Activated CD4-positive, alpha-beta memory T cell treated with anti-CD3 and anti-CD28 coated beads for 36 hours (primary cell): ENCODE measurements at regions not wholly inside any gene's neighbourhood (a gene's known extent, or its start where the extent isn't known, plus 50 kb on each side); places are given as distances from the start of the nearest gene placed in this dataset.

Experiments
- CTCF ChIA-PET: fragments of 350-600 bp; sonication (Branson Sonifier 250); formaldehyde crosslinking; loops from one replicate; lab custom pipeline; 2021; ENCODE audit warnings: antibody characterized with exemption, inconsistent platforms; lab: Charles Lee
- POLR2A ChIA-PET: fragments of 350-600 bp; sonication (Branson Sonifier 250); formaldehyde crosslinking; loops from one replicate; lab custom pipeline; 2021; ENCODE audit warnings: antibody characterized with exemption; lab: Charles Lee
- DNase-seq: peaks from one replicate; pipeline ENCODE4 v3.0.0-alpha.2; 2020
- H3K27ac Mint-ChIP-seq: one replicate; pipeline ENCODE4 v1.8.0; 2021; ENCODE audit warnings: mixed read lengths
- H3K27me3 Mint-ChIP-seq: one replicate; pipeline ENCODE4 v1.8.0; 2021; ENCODE audit warnings: mixed read lengths
- H3K36me3 Mint-ChIP-seq: one replicate; pipeline ENCODE4 v1.8.0; 2021; ENCODE audit warnings: mixed read lengths
- H3K4me1 Mint-ChIP-seq: one replicate; pipeline ENCODE4 v1.8.0; 2021; ENCODE audit warnings: low read depth, mixed read lengths
- H3K4me3 Mint-ChIP-seq: one replicate; pipeline ENCODE4 v1.8.0; 2021; ENCODE audit warnings: mild to moderate bottlenecking, mixed read lengths
- H3K9me3 Mint-ChIP-seq: one replicate; pipeline ENCODE4 v1.8.0; 2021; ENCODE audit warnings: mixed read lengths
- intact Hi-C: fragments of 100-400 bp; cut with micrococcal nuclease; formaldehyde crosslinking; loops from one replicate; pipeline ENCODE4 v1.15.1; 2023

GRCh38 chr13:104586051-104586746 lies 1520.0 kb upstream of the SLC10A2 start:
- Mint-ChIP-seq H3K4me1 (no peaks in the 10 kb centered on the region), H3K27ac (no peak overlapping the region), H3K4me3 (no peak overlapping the region), H3K36me3 (no peaks in the 10 kb centered on the region), H3K27me3 (no peaks in the 10 kb centered on the region), H3K9me3 (no peaks in the 10 kb centered on the region)
- DNase-seq, result no peak
- intact Hi-C loops, result no loop called here
- CTCF ChIA-PET, result no interaction called here
- POLR2A ChIA-PET, result no interaction called here

DNA sequence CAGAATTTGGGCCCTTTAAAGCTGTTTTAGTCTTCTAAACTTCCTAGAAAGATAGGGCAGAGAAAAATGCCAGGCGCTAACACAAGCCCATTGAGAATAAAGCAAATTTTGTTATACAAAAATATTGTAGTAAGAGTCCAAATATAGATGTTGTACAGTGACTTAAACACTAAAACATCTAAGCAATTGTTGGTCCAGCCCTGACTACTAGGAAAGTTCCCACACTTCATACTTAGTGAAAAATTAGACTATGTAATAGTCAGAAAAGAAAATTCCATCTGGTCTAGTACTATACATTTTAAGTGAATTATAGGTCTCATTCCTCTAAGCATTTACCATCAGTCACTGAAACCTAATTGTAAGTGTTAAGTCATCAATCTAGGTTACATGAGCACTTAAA lies 1518.3 kb upstream of the SLC10A2 start:
- Mint-ChIP-seq H3K36me3 (no peaks in the 10 kb centered on the region), H3K4me3 (no peak overlapping the region), H3K27ac (no peak overlapping the region), H3K9me3 (no peaks in the 10 kb centered on the region), H3K4me1 (no peaks in the 10 kb centered on the region), H3K27me3 (no peaks in the 10 kb centered on the region)
- CTCF ChIA-PET, result no interaction called here
- POLR2A ChIA-PET, result no interaction called here
- DNase-seq, result no peak
- intact Hi-C loops, result no loop called here

- Mint-ChIP-seq H3K27ac (no peak overlapping the region), H3K36me3 (no peaks in the 10 kb centered on the region), H3K27me3 (no peaks in the 10 kb centered on the region), H3K4me1 (no peaks in the 10 kb centered on the region), H3K9me3 (no peaks in the 10 kb centered on the region), H3K4me3 (no peak overlapping the region)
- ChIA-PET CTCF (no interaction called here), POLR2A (no interaction called here)
- no peak for DNase-seq
- intact Hi-C loops, result no loop called here
These were observed 1514.7 kb upstream of the SLC10A2 start for GRCh38 chr13:104580931-104581330.

GRCh38 chr13:104577071-104577815 lies 1511.0 kb upstream of the SLC10A2 start:
- intact Hi-C loops, result no loop called here
- no peaks in the 10 kb centered on the region for H3K9me3 Mint-ChIP-seq
- no peaks in the 10 kb centered on the region for H3K36me3 Mint-ChIP-seq
- no peaks in the 10 kb centered on the region for H3K27me3 Mint-ChIP-seq
- H3K4me3 Mint-ChIP-seq, result no peak overlapping the region
- H3K4me1 Mint-ChIP-seq, result no peaks in the 10 kb centered on the region
- DNase-seq, result no peak
- ChIA-PET CTCF (no interaction called here), POLR2A (no interaction called here)
- no peak overlapping the region for H3K27ac Mint-ChIP-seq

DNA sequence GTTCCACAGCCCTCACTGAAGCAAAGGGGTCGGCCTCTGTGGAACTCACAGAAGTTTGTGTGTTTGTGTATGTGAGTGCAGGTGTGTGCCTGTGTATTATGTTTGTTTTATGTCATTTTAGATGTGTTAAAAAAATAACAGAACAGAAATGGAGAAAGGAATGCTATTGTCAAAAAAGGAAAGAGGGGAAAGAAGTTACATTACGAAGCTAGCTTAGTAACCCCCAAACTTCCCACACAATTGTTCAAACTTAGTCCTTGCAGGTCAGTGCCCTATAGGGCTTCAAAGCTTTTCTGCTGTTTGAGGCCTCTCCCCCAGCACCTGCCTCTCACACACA lies 1505.6 kb upstream of the SLC10A2 start:
- no peak overlapping the region for H3K27ac Mint-ChIP-seq
- H3K4me3 Mint-ChIP-seq, result no peak overlapping the region
- H3K27me3 Mint-ChIP-seq, result no peaks in the 10 kb centered on the region
- no peaks in the 10 kb centered on the region for H3K9me3 Mint-ChIP-seq
- no peak for DNase-seq
- no peaks in the 10 kb centered on the region for H3K4me1 Mint-ChIP-seq
- intact Hi-C loops, result no loop called here
- ChIA-PET POLR2A (no interaction called here), CTCF (no interaction called here)
- H3K36me3 Mint-ChIP-seq, result no peaks in the 10 kb centered on the region

GRCh38 chr13:104571161-104571892 lies 1505.1 kb upstream of the SLC10A2 start:
- H3K36me3 Mint-ChIP-seq, result no peaks in the 10 kb centered on the region
- no peaks in the 10 kb centered on the region for H3K27me3 Mint-ChIP-seq
- ChIA-PET POLR2A (no interaction called here), CTCF (no interaction called here)
- intact Hi-C loops, result no loop called here
- peak; percentile 13 for DNase-seq
- H3K4me3 Mint-ChIP-seq, result no peak overlapping the region
- no peak overlapping the region for H3K27ac Mint-ChIP-seq
- H3K9me3 Mint-ChIP-seq, result no peaks in the 10 kb centered on the region
- no peaks in the 10 kb centered on the region for H3K4me1 Mint-ChIP-seq

- ChIA-PET POLR2A (no interaction called here), CTCF (no interaction called here)
- H3K27ac Mint-ChIP-seq, result no peak overlapping the region
- no peaks in the 10 kb centered on the region for H3K4me1 Mint-ChIP-seq
- no peaks in the 10 kb centered on the region for H3K27me3 Mint-ChIP-seq
- DNase-seq, result no peak
- no peaks in the 10 kb centered on the region for H3K36me3 Mint-ChIP-seq
- peaks cover 2% of the 10 kb centered on the region for H3K9me3 Mint-ChIP-seq
- intact Hi-C loops, result no loop called here
- H3K4me3 Mint-ChIP-seq, result no peak overlapping the region
These were observed 1500.9 kb upstream of the SLC10A2 start for GRCh38 chr13:104567114-104567513.

- no peak overlapping the region for H3K27ac Mint-ChIP-seq
- intact Hi-C loops, result no loop called here
- H3K4me3 Mint-ChIP-seq, result no peak overlapping the region
- no peaks in the 10 kb centered on the region for H3K36me3 Mint-ChIP-seq
- H3K27me3 Mint-ChIP-seq, result no peaks in the 10 kb centered on the region
- POLR2A ChIA-PET, result no interaction called here
- DNase-seq, result no peak
- peaks cover 2% of the 10 kb centered on the region for H3K9me3 Mint-ChIP-seq
- no peaks in the 10 kb centered on the region for H3K4me1 Mint-ChIP-seq
- CTCF ChIA-PET, result no interaction called here
These were observed 1499.7 kb upstream of the SLC10A2 start for GRCh38 chr13:104565888-104566287.

GRCh38 chr13:104553896-104554295 lies 1487.7 kb upstream of the SLC10A2 start:
- Mint-ChIP-seq H3K27me3 (no peaks in the 10 kb centered on the region), H3K4me1 (no peaks in the 10 kb centered on the region), H3K27ac (no peak overlapping the region), H3K4me3 (no peak overlapping the region), H3K36me3 (no peaks in the 10 kb centered on the region), H3K9me3 (peaks cover 3% of the 10 kb centered on the region)
- intact Hi-C loops, result no loop called here
- CTCF ChIA-PET, result no interaction called here
- POLR2A ChIA-PET, result no interaction called here
- no peak for DNase-seq

GRCh38 chr13:104553186-104553585 lies 1487.0 kb upstream of the SLC10A2 start:
- CTCF ChIA-PET, result no interaction called here
- POLR2A ChIA-PET, result no interaction called here
- Mint-ChIP-seq H3K27ac (no peak overlapping the region), H3K27me3 (no peaks in the 10 kb centered on the region), H3K9me3 (peaks cover 3% of the 10 kb centered on the region), H3K4me3 (no peak overlapping the region), H3K36me3 (no peaks in the 10 kb centered on the region), H3K4me1 (no peaks in the 10 kb centered on the region)
- no peak for DNase-seq
- intact Hi-C loops, result no loop called here

GRCh38 chr13:104534847-104535246 lies 1468.6 kb upstream of the SLC10A2 start:
- intact Hi-C loops, result no loop called here
- no peak overlapping the region for H3K4me3 Mint-ChIP-seq
- CTCF ChIA-PET, result no interaction called here

GRCh38 chr13:104532132-104532531 lies 1465.9 kb upstream of the SLC10A2 start:
- Mint-ChIP-seq H3K36me3 (no peaks in the 10 kb centered on the region), H3K27ac (no peak overlapping the region), H3K9me3 (no peaks in the 10 kb centered on the region), H3K27me3 (no peaks in the 10 kb centered on the region), H3K4me3 (no peak overlapping the region), H3K4me1 (no peaks in the 10 kb centered on the region)
- CTCF ChIA-PET, result no interaction called here
- POLR2A ChIA-PET, result no interaction called here
- DNase-seq, result no peak
- intact Hi-C loops, result no loop called here

More at GRCh38 chr13:104534847-104535246, 1468.6 kb upstream of the SLC10A2 start:
- H3K36me3 Mint-ChIP-seq, result no peaks in the 10 kb centered on the region
- DNase-seq, result no peak
- H3K4me1 Mint-ChIP-seq, result no peaks in the 10 kb centered on the region
- H3K27me3 Mint-ChIP-seq, result no peaks in the 10 kb centered on the region
- no peaks in the 10 kb centered on the region for H3K9me3 Mint-ChIP-seq
- POLR2A ChIA-PET, result no interaction called here
- no peak overlapping the region for H3K27ac Mint-ChIP-seq
